ENCODE measurements at regions not wholly inside any gene's neighbourhood (a gene's known extent, or its start where the extent isn't known, plus 50 kb on each side); places are given as distances from the start of the nearest gene placed in this dataset.

GRCh38 chr3:73762855-73763254 is 138.1 kb upstream of the PDZRN3 start:
- Histone ChIP-seq H2BK20ac (ENCODE audit: low read depth, low read length, poor library complexity, severe bottlenecking) (no peak overlapping the region), H2BK5ac (ENCODE audit: insufficient read length, low read length) (no peak overlapping the region), H3T11ph (ENCODE audit: low read length) (no peak overlapping the region), H3K23ac (ENCODE audit: insufficient read length, low read depth, low read length) (no peak overlapping the region), H2BK12ac (ENCODE audit: insufficient read length, low read depth, low read length) (no peak overlapping the region), H4K91ac (ENCODE audit: insufficient read length, low read depth, low read length) (peak overlapping the region; percentile 69), H3K4ac (ENCODE audit: low read depth, low read length) (no peak overlapping the region), H3K9me3 (ENCODE audit: control insufficient read depth, low read depth, low read length) (no peaks in the 10 kb centered on the region), H4K8ac (replicated peaks; ENCODE audit: insufficient read length, low read depth, low read length) (no peak overlapping the region), H4K5ac (ENCODE audit: insufficient read length, low read depth, low read length) (no peak overlapping the region), H2AK5ac (ENCODE audit: insufficient read length, low read length) (no peak overlapping the region), H3K56ac (ENCODE audit: insufficient read length, low read depth, low read length) (no peak overlapping the region), H3K79me2 (ENCODE audit: insufficient read depth, low read length) (no peaks in the 10 kb centered on the region), H3K23me2 (ENCODE audit: insufficient read length, low read depth, low read length, poor library complexity, severe bottlenecking) (no peaks in the 10 kb centered on the region), H2BK15ac (ENCODE audit: low read depth, low read length) (no peak overlapping the region), H3K18ac (ENCODE audit: insufficient read length, low read depth, low read length) (peak overlapping the region; percentile 34), H3K4me2 (ENCODE audit: insufficient read depth, insufficient read length, low read length) (peak overlapping the region; percentile 59), H3K9ac (ENCODE audit: extremely low read depth, insufficient read length, low read length) (no peak overlapping the region), H3K27me3 (ENCODE audit: insufficient read depth, low read length) (no peaks in the 10 kb centered on the region), H3K4me1 (ENCODE audit: insufficient read depth, low read length) (peaks cover 16% of the 10 kb centered on the region), H3K79me1 (ENCODE audit: insufficient read depth, low read depth, low read length, poor library complexity, severe bottlenecking) (no peaks in the 10 kb centered on the region), H3K14ac (ENCODE audit: insufficient read depth, low read length) (no peak overlapping the region), H3K27ac (ENCODE audit: insufficient read length, low read depth, low read length) (peak overlapping the region; percentile 88), H4K20me1 (ENCODE audit: control insufficient read depth, insufficient read depth, insufficient read length) (no peaks in the 10 kb centered on the region), H2AFZ (ENCODE audit: low read length) (no peak overlapping the region), H2BK120ac (ENCODE audit: low read depth, low read length, poor library complexity, severe bottlenecking) (no peak overlapping the region)
- H3K27ac Mint-ChIP-seq: peak overlapping the region; percentile 97 to 99 (median 99); a peak in 6 of 7 replicates
- WGBS (ENCODE audit: extremely low coverage, insufficient read length, low lambda C conversion rate): no CpG with 5 or more reads among the region's 5 CpGs
- DNase-seq: peak; percentile 67
- peaks cover 55 to 57% of the 10 kb centered on the region in 2 experiments for H3K4me1 Mint-ChIP-seq
- H3K4me3 Mint-ChIP-seq: peak overlapping the region in 1 of 2 experiments; percentile 22; a peak in 2 of 5 replicates
- H3K9me3 Mint-ChIP-seq: peaks cover 2 to 3% of the 10 kb centered on the region in 2 experiments; a peak in 2 of 5 replicates
- no peak for TF ChIP-seq CTCF (conservative IDR thresholded peaks at IDR 0.05)
- H3K27me3 Mint-ChIP-seq (ENCODE audit: low read depth): no peaks in the 10 kb centered on the region
- peaks cover 0 to 4% (median 2%) of the 10 kb centered on the region in 3 experiments; a peak in 1 of 7 replicates for H3K36me3 Mint-ChIP-seq (ENCODE audit: insufficient read depth in 1 of 3, low read depth in 3 of 3)

Measured in H9 (cell line).